ENCODE measurements at regions not wholly inside any gene's neighbourhood (a gene's known extent, or its start where the extent isn't known, plus 50 kb on each side); places are given as distances from the start of the nearest gene placed in this dataset.

DNA sequence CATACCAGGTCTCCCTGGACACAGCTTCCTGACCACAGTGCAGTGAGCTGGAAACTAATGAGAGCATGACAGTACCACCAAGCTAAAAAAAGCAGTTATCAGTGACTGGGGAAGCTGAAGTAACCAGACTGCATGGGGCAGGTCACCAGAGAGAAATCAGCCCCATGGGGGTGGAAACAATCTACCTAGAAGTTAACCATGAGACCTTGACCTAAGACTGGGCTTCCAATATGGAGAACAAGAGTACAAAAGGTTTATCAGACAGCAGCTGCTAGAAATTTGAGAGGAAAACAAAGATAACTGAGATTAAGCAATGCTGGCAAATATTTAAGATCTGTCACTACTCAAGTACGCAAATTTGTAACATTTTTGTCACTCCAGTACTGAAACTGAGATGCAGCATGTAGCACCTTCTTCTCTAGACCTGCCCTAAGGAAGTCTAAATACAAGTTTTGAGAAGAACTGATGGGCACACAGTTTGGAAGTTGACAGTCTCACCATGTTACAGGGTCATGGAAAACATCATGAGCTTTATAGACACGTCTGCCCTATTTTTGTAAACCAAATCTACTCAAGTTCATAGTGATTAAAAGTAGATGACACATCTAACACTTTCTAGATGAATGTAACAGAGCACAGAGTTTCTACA, 2641.8 kb upstream of the PCDH20 start:
- DNase-seq (no peak), ATAC-seq (no peak)
- Mint-ChIP-seq H3K27ac (no peak overlapping the region), H3K4me1 (no peaks in the 10 kb centered on the region), H3K4me3 (no peak overlapping the region), H3K36me3 (ENCODE audit: low read depth) (no peaks in the 10 kb centered on the region), H3K27me3 (no peaks in the 10 kb centered on the region)
- H3K9me3 ChIP-seq (ENCODE audit: control insufficient read depth, low read length, poor library complexity, severe bottlenecking): no peaks in the 10 kb centered on the region

DNA sequence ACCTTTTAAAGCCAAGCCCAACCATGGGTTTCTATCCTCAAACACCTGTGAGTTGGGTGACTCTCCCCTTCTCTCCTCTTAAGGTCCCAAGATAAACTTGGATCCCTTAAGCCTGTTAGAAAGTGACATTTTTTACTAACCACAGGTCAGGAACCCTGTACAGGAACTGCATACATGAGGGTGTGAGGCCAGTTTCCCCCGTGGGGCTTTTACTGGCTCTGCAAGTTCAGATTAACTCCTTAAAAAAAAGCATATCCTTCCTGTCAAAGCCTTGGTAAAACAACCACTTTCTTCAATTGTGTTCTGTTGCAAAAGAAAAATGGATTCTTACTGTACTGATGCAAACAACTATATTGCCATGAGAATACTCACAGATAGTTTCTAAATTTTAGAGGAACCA, 2638.7 kb upstream of the PCDH20 start:
- DNase-seq (no peak), ATAC-seq (no peak)
- Mint-ChIP-seq H3K27me3 (no peaks in the 10 kb centered on the region), H3K4me1 (no peaks in the 10 kb centered on the region), H3K36me3 (ENCODE audit: low read depth) (no peaks in the 10 kb centered on the region), H3K4me3 (no peak overlapping the region), H3K27ac (no peak overlapping the region)
- H3K9me3 ChIP-seq (ENCODE audit: control insufficient read depth, low read length, poor library complexity, severe bottlenecking): no peaks in the 10 kb centered on the region

DNA sequence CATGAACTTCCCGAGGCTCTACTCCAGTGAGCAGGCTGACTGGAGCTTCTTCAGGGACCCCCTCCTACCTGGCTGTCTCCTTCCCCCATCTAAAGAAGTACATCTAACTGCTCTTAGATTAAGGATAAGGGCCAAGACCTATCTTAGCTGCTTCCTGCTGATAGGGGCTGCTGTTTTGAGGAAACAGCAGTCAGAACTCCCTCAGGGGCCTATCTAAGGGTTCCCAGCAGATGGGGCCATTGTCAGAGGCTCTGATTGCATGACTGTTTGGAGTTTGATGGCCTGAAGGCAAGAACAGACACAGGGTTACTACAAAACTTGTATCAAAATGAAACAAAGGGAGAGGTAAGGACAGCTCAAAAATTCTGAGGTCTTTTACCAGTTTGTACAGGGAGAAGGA, 2636.9 kb upstream of the PCDH20 start:
- no peak overlapping the region for H3K4me3 Mint-ChIP-seq
- no peaks in the 10 kb centered on the region for H3K27me3 Mint-ChIP-seq
- H3K9me3 ChIP-seq (ENCODE audit: control insufficient read depth, low read length, poor library complexity, severe bottlenecking): no peaks in the 10 kb centered on the region
- no peaks in the 10 kb centered on the region for H3K4me1 Mint-ChIP-seq
- no peaks in the 10 kb centered on the region for H3K36me3 Mint-ChIP-seq (ENCODE audit: low read depth)
- DNase-seq (no peak), ATAC-seq (no peak)
- H3K27ac Mint-ChIP-seq: no peak overlapping the region

- Mint-ChIP-seq H3K27me3 (no peaks in the 10 kb centered on the region), H3K36me3 (ENCODE audit: low read depth) (no peaks in the 10 kb centered on the region), H3K4me3 (no peak overlapping the region), H3K4me1 (no peaks in the 10 kb centered on the region), H3K27ac (no peak overlapping the region)
- ATAC-seq (no peak), DNase-seq (no peak)
- no peaks in the 10 kb centered on the region for H3K9me3 ChIP-seq (ENCODE audit: control insufficient read depth, low read length, poor library complexity, severe bottlenecking)
Measured at GRCh38 chr13:64051278-64051677, 2635.6 kb upstream of the PCDH20 start.

GRCh38 chr13:64041296-64041695, 2625.6 kb upstream of the PCDH20 start:
- no peaks in the 10 kb centered on the region for H3K27me3 Mint-ChIP-seq
- H3K4me1 Mint-ChIP-seq: no peaks in the 10 kb centered on the region
- DNase-seq (no peak), ATAC-seq (no peak)
- no peak overlapping the region for H3K4me3 Mint-ChIP-seq
- H3K36me3 Mint-ChIP-seq (ENCODE audit: low read depth): no peaks in the 10 kb centered on the region
- H3K9me3 ChIP-seq (ENCODE audit: control insufficient read depth, low read length, poor library complexity, severe bottlenecking): no peaks in the 10 kb centered on the region
- H3K27ac Mint-ChIP-seq: no peak overlapping the region

DNA sequence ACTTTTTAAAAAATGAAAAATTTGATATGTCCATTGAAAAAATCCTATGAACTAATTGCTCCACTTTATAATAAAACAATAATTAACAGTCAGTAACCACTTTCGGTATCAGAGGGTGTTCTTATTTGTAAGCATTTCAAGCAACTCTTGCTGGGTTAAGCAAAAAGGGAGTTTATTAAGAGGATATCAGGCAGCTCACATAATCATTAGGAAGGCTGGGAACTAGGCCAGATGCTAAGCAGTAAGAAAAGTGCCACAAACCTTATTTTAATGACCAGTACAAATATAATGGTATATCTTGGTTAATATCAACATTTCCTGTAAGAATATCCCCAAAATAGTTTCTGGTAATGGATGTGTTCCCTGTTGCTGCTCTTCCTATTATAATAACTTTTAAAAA, 2618.3 kb upstream of the PCDH20 start:
- ATAC-seq: no peak
- DNase-seq: no peak

DNA sequence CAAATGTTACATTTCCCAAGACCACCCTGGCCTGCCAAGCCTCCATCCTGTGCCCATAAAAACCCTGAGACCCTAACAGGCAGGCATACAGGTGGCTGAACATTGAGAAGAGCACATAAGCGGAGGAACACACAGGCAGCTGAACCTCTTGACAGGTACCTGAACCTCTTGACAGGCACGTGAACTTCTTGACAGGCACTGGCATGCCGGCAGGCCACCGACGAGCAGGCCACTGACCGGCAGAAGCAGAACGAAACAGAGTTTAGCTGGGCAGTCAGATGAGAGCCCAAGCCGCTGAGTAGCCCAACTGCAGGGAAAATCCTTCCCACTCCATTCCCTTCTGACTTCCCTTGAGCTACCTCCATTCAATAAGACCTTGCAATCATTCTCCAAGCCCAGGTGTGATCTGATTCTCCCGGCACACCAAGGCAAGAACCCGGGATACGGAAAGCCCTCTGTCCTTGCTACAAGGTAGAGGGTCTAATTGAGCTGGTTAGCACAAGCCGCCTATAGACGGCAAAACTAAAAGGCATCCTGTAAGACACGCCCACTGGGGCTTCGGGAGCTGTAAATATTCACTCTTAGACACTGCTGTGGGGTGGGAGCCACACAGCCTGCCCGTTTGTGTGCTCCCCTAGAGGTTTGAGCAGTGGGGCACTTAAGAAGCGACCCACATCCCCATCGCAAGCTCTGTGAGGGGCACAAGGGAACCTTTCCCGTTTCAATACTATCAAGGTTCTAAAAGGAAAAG, 2613.9 kb upstream of the PCDH20 start:
- Mint-ChIP-seq H3K4me3 (no peak overlapping the region), H3K4me1 (no peaks in the 10 kb centered on the region), H3K36me3 (ENCODE audit: low read depth) (no peaks in the 10 kb centered on the region), H3K27me3 (no peaks in the 10 kb centered on the region), H3K27ac (no peak overlapping the region)
- DNase-seq (no peak), ATAC-seq (no peak)
- H3K9me3 ChIP-seq (ENCODE audit: control insufficient read depth, low read length, poor library complexity, severe bottlenecking): no peaks in the 10 kb centered on the region

More for the DNA sequence above, 2618.3 kb upstream of the PCDH20 start:
- Mint-ChIP-seq H3K4me3 (no peak overlapping the region), H3K27me3 (no peaks in the 10 kb centered on the region), H3K27ac (no peak overlapping the region), H3K36me3 (ENCODE audit: low read depth) (no peaks in the 10 kb centered on the region), H3K4me1 (no peaks in the 10 kb centered on the region)
- H3K9me3 ChIP-seq (ENCODE audit: control insufficient read depth, low read length, poor library complexity, severe bottlenecking): no peaks in the 10 kb centered on the region

DNA sequence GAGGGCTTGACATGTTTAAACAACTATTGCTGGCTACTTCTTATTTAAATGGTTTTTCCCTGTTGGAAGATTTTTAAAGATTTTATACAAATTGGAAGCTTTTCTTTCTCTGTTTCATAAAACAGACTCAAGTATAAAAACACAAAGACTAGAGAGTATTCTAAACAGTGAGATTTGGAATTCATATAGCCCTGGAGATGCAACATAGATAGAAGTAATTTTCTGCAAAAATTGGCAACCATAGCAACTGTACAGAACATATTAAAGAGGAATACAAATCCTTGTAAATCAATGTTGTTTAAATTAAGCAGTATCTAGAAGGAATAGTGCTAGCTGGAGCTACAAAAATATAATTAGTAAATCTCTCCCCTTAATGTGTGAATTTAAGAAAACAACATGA, 2612.9 kb upstream of the PCDH20 start:
- no peaks in the 10 kb centered on the region for H3K9me3 ChIP-seq (ENCODE audit: control insufficient read depth, low read length, poor library complexity, severe bottlenecking)
- DNase-seq: no peak
- H3K27me3 Mint-ChIP-seq: no peaks in the 10 kb centered on the region
- no peaks in the 10 kb centered on the region for H3K36me3 Mint-ChIP-seq (ENCODE audit: low read depth)
- H3K4me3 Mint-ChIP-seq: no peak overlapping the region
- no peak for ATAC-seq
- no peaks in the 10 kb centered on the region for H3K4me1 Mint-ChIP-seq
- H3K27ac Mint-ChIP-seq: no peak overlapping the region

DNA sequence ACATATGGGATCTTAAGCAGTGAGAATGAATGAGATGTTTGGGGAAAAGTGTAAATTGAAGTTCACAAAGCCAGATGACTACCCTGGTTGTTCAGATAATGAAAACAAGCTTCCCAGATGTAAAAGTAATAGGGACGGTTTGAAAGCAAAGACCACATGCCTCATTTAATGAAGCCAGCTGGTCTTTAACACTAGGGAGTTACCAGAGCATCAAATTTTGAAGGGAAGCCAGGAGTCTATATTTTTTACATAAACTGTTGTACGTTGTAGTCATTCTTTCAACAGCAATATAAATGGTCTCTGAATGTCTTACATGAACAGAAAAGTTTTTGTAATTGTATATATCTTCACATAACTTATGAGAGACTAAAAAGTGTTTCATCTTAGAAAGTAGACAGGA, 2604.5 kb upstream of the PCDH20 start:
- no peak for DNase-seq
- Mint-ChIP-seq H3K27me3 (no peaks in the 10 kb centered on the region), H3K4me1 (no peaks in the 10 kb centered on the region), H3K27ac (no peak overlapping the region), H3K4me3 (no peak overlapping the region), H3K36me3 (ENCODE audit: low read depth) (no peaks in the 10 kb centered on the region)
- ATAC-seq: no peak
- H3K9me3 ChIP-seq (ENCODE audit: control insufficient read depth, low read length, poor library complexity, severe bottlenecking): no peaks in the 10 kb centered on the region

GRCh38 chr13:64007339-64007738, 2591.7 kb upstream of the PCDH20 start:
- Mint-ChIP-seq H3K27me3 (no peaks in the 10 kb centered on the region), H3K4me3 (no peak overlapping the region), H3K27ac (no peak overlapping the region), H3K4me1 (no peaks in the 10 kb centered on the region), H3K36me3 (ENCODE audit: low read depth) (no peaks in the 10 kb centered on the region)
- no peak for ATAC-seq
- DNase-seq: no peak
- no peaks in the 10 kb centered on the region for H3K9me3 ChIP-seq (ENCODE audit: control insufficient read depth, low read length, poor library complexity, severe bottlenecking)

GRCh38 chr13:64000321-64000720, 2584.7 kb upstream of the PCDH20 start:
- Mint-ChIP-seq H3K4me3 (no peak overlapping the region), H3K27ac (no peak overlapping the region), H3K36me3 (ENCODE audit: low read depth) (no peaks in the 10 kb centered on the region), H3K4me1 (no peaks in the 10 kb centered on the region), H3K27me3 (no peaks in the 10 kb centered on the region)
- no peaks in the 10 kb centered on the region for H3K9me3 ChIP-seq (ENCODE audit: control insufficient read depth, low read length, poor library complexity, severe bottlenecking)
- no peak for DNase-seq
- ATAC-seq: no peak

GRCh38 chr13:63999614-64000305, 2584.1 kb upstream of the PCDH20 start:
- ATAC-seq (no peak), DNase-seq (no peak)
- Mint-ChIP-seq H3K27ac (no peak overlapping the region), H3K36me3 (ENCODE audit: low read depth) (no peaks in the 10 kb centered on the region), H3K4me1 (no peaks in the 10 kb centered on the region), H3K27me3 (no peaks in the 10 kb centered on the region), H3K4me3 (no peak overlapping the region)
- no peaks in the 10 kb centered on the region for H3K9me3 ChIP-seq (ENCODE audit: control insufficient read depth, low read length, poor library complexity, severe bottlenecking)

DNA sequence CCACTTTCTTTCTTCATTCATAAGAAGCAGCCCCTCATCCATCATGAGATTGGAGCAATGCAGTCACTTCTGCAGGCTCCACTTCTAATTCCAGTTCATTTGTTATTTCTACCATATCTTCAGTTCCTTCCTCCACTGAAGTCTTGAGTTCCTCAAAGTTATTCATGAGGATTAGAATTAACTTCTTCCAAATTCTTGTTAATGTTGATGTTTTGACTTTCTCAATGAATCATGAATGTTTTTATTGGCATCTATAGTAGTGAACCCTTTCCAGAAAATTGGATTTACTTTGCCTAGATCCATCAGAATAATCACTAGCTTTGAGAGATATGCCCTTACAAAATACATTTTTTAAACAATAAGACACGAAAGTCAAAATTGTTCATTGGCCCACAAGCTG, 2567.7 kb upstream of the PCDH20 start:
- no peaks in the 10 kb centered on the region for H3K36me3 Mint-ChIP-seq (ENCODE audit: low read depth)
- no peaks in the 10 kb centered on the region for H3K9me3 ChIP-seq (ENCODE audit: control insufficient read depth, low read length, poor library complexity, severe bottlenecking)
- DNase-seq (no peak), ATAC-seq (no peak)
- no peaks in the 10 kb centered on the region for H3K4me1 Mint-ChIP-seq
- no peaks in the 10 kb centered on the region for H3K27me3 Mint-ChIP-seq
- no peak overlapping the region for H3K4me3 Mint-ChIP-seq
- H3K27ac Mint-ChIP-seq: no peak overlapping the region

DNA sequence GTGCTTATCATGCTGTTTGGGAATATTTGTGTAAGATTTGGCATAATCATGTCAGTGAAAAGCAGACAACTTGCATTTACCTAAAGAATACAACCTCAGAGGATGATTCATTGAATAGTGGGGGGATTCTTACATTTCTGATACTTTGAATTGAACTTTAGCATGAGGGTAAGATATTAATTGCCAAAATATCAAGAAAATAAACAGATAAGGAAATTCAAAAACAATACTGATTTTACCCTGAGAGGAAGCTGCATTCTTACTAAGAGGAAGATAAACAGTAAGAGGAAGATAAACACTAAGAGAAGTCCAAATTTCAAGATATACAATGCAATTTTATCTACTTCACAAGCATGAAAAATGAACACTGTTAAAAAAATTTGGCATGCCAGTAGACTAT, 2564.3 kb upstream of the PCDH20 start:
- Mint-ChIP-seq H3K27me3 (no peaks in the 10 kb centered on the region), H3K36me3 (ENCODE audit: low read depth) (no peaks in the 10 kb centered on the region), H3K4me3 (no peak overlapping the region), H3K27ac (no peak overlapping the region), H3K4me1 (no peaks in the 10 kb centered on the region)
- no peaks in the 10 kb centered on the region for H3K9me3 ChIP-seq (ENCODE audit: control insufficient read depth, low read length, poor library complexity, severe bottlenecking)
- DNase-seq (no peak), ATAC-seq (no peak)

Data from T-helper 17 cell (primary cell).